HG03095 (cell line): ENCODE measurements at regions not wholly inside any gene's neighbourhood (a gene's known extent, or its start where the extent isn't known, plus 50 kb on each side); places are given as distances from the start of the nearest gene placed in this dataset.
"Not testable (repeated sequence)": the region's sequence is repeated elsewhere in the genome, so short reads cannot be mapped to it uniquely, and the experiment has no call there.

Experiments used
- ATAC-seq: cut with Tn5 transposase; IDR thresholded peaks from one replicate; pipeline ENCODE4 v1.9.1; 2021; ENCODE audit warnings: moderate library complexity; ENCODE audit not compliant: unreplicated experiment

DNA sequence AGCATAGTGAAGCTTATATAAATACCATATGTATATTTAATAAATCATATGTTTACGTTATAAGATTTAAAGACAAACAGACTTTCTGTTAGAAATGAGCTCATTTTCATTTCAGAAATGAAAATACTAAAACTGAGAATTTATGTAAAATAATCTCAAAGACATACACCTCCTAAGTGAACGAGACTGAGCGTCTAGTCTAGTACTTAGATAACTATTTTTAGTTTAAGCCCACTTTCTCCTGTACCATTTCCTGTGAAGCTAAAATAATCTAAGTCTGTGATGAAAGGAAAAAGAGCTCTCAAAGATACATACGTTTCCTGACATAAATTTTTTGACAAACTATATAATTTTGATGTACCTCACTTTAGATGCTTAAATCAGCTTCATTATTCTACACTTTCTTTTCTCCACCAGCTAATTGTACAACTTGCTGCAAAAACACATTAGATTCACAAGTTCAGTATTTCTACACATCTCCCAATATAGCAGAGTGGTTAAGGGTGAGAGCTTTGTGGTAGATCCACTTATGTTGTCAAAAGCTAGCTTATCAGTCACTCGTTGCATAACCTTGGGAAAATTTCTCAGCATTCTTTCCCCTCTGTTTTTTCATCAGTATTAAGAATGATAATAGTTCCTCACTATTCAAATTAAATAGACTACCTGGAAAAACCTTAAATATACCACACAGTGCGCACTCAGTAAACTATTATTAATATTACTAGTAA lies 703.0 kb downstream of the PLOD2 start:
- ATAC-seq = no peak

DNA sequence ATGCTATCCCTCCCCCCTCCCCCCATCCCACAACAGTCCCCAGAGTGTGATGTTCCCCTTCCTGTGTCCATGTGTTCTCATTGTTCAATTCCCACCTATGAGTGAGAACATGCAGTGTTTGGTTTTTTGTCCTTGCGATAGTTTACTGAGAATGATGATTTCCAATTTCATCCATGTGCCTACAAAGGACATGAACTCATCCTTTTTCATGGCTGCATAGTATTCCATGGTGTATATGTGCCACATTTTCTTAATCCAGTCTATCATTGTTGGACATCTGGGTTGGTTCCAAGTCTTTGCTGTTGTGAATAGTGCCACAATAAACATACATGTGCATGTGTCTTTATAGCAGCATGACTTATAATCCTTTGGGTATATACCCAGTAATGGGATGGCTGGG lies 701.3 kb downstream of the PLOD2 start:
- not testable (repeated sequence) for ATAC-seq

DNA sequence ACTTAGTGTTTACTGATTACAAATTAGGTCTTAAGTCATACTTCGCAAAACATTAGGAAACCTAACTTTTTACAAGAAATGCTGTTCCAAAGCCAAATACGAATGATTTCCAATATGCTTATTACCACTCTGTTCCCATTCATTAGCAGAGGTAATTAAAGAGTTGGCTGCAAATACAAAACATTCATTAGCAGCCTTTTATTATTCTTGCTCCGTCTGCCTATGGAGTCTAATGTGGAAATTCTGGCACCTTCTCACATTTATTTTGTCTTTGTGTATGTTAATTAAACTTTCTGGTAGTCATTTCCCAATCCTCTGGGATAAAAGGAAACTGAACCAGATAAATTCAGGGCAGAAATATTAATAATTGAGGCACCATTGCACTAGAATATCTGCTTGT lies 689.0 kb downstream of the PLOD2 start:
- no peak for ATAC-seq

DNA sequence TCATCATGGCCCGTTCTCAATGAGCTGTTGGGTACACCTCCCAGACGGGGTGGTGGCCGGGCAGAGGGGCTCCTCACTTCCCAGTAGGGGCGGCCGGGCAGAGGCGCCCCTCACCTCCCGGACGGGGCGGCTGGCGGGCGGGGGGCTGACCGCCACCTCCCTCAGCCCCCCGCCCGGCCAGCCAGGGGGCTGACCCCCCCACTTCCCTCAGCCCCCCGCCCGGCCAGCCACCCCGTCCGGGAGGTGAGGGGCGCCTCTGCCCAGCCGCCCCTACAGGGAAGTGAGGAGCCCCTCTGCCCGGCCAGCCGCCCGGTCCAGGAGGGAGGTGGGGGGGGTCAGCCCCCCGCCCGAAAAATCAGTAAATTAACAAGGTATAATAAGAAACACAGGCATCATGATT lies 678.2 kb downstream of the PLOD2 start:
- ATAC-seq = not testable (repeated sequence)

DNA sequence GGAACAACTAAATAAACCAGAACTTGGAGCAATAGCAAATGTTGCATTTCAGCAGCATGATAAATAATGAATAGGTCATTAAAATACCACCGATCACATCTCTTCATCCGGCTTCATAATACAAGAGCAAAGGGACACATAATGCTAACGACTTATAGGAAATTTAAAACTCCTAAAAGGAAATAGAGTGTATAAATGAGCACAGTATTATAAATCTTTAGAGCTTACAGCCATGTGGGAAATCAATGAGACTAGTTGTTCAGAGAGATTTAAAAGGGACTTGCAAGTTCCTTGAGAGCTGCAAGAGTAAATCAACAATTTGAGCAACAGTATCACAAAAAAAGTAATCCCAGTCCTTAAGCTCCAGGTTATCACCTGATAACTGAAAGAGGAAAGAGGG lies 677.0 kb downstream of the PLOD2 start:
- no peak for ATAC-seq

DNA sequence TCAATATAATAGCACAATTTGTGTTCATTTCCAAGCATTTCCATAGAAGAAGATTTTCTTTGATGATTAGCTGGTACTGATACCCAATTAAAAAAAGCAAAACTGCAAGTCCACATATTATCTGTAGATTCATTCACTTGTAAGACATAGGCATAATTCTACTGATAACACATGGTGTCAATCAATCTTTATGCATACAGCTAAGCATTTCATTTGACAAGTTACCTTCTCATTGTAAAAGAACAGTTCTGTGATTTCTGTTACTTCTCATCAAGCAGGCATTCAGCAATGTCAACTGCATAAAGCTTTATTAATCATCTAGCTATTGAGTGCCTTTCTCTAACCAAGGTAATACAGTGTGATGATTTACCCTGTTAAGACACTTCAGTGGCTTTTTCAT lies 672.0 kb downstream of the PLOD2 start:
- ATAC-seq = no peak

DNA sequence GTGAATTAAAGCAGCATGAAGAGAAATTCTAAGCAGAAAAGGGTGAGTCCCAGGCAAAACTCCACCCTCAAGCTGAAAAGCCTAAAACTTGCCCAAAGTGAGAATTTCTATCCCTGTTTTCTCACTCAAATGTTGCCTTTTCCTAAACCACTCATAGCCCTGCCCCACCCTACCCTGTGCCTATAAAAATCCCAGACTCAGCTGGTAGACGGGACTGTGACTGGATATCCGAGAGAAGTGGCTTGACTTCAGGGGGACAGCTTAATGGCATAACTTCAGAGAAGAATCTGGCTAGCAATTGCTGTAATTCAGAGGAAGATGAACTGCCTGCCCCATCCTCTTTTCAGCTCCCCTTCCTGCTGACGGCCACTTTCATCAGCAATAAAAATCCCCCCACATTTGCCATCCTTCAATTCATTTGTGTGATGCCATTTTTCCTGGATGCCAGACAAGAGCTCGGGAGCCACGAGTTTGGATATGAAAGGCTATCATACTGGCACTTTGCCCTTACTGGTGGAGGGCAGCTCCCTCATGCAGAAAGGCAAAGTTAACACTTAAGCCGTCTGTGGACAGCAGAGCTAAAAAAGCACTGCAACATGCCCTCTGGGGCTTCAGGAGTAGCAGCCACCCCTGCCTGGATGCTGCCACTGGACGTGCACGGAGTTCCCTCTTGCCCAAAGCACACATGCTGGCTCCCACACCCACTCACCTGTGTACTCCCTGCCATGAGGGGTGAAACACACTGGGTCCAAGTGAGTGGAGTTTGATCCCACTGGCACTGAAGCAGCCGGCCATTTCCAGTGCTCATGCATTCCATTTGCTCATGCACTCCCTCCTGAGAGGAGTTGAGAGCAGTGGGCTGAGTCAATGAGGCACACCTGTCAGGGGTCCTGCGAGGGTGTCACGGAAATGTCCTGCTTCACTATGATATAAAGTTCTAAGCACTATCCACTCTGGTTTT lies 670.6 kb downstream of the PLOD2 start:
- ATAC-seq = no peak

DNA sequence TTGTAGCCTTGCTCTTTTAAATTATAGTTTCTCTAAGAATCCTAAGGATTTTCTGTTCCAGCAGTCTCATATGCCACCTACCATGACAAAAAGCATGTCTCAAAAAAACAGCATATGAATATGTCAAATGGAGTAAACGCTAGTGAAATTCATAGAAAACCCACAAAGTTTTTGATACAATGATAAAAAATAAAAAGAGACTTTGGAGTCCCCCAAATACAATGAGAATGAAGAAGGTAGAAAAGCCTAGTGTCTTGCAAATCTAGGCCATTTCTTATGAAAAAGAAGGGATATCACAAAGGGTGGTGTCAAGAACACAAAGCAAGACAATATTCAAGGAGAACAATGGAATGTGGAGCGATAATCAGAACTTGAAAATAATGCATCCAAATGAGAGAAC lies 668.5 kb downstream of the PLOD2 start:
- no peak for ATAC-seq

DNA sequence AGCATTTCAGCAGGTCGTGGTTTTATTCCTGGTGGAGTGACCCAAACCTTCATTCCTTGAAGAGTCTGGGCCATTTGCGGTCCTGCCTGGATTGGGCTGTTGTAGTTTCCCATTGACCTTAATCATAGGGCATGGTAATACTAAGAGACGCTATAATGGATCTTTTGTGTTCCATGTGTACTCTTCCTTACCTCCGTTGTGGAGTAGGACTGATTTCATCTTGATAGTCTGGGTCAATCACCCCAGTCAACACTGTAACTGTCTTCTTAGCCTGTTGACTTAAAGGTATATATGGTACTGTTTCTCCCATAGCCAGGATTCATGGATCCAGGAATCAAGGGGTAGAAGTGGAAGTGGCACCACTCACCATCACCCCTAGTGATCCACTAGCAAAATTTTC lies 643.6 kb downstream of the PLOD2 start:
- ATAC-seq = not testable (repeated sequence)

DNA sequence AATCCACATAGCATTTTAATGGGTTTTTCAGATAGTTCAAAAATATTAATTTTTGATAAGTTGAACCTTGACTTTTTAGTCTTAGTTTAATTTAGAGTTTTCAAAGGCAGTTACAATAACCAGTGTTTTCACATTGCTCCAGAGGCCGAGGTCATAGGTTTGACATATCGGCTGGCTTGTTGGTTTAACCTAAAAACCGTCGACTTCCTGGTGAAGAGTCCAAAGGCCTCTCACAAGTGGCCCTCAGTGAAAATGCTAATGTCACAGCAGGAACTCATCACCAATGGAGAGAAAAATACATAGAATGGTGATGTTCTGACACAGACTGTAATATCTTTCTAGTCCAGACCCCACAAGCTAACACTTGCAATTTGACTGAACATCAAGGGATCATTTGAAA lies 642.3 kb downstream of the PLOD2 start:
- ATAC-seq = no peak

DNA sequence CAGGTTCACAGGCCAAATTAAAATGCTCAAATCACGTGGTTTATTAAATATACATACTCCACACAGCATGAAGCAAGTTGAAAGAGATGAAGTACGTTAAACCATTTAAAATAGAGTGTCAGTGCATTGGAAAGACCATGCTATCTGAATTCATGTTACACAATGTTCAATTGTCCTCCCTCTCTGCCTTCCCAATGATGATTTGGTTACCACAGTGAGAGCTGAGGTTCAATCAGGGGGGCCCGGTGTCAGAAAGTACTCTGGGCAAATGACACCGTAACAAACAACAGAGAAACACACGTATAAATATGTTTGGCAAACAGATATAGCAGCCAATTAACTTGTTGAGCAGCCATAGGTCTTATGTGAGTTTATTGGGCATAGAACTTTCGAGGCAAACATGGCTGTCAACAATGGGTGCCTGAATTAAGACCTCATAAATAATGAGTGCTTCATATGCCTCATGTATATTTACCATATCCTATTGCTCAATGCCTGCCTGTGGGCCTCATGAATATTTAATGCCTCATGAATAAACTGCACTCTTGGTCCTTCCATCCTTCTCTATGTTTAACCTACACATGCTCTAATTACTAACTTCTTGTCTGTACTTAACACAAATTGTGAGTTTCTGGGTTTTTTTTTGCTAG lies 641.5 kb downstream of the PLOD2 start:
- ATAC-seq = no peak

DNA sequence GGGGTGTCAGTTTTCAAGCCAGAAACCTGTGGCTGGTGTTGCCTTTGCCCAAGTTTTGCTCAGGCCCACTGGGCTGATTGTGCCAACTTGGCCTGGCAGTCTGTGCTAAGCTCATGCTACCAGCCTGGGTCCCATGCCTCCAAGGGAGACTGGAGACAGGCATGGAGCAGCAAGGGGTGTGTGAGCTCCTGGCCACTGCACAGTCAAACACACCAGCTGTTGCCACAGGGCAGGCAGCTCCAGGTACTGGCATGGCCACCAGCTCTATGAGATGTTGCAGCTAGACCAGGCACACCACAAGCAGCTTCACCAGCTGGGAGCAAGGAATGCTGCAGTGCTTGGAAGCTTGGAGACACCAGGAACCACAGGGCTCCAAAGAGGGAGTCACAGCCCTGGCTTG lies 638.8 kb downstream of the PLOD2 start:
- ATAC-seq = no peak

DNA sequence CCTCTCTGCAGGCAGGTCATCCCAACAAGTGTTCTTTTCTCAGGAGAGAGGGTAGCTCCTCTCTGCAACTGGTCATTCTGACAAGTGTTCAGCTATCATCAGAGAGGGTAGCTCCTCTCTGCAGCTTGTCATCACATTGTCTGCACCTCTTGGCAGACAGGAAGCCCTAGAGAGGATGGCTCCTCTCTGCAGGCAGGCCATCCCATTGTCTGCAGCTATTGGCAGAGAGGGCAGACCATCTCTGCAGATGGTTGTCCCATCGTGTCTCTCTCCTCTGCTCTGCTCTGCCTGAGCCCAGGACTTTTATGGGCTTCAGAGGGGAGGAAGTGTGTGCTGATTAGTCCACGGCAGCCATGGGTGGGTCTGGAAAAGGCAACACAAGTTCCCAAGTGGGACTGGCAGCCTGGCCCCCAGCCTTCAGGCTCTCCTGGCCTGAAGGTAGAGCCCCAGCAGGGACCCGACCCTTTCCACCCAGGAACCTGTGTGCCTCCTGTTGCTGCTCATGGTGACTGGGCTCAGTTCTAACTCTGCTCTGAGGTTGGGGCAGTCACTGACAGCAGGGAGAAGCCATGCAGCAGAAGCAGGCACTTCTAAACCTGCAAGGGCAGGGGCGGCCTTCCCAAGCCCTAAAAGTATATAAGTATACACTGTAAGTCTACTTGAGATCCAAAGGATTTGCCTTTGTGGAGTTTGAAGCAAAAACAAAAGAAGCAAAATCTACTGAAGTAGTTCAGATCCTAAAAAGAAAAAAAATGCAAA lies 637.9 kb downstream of the PLOD2 start:
- no peak for ATAC-seq

DNA sequence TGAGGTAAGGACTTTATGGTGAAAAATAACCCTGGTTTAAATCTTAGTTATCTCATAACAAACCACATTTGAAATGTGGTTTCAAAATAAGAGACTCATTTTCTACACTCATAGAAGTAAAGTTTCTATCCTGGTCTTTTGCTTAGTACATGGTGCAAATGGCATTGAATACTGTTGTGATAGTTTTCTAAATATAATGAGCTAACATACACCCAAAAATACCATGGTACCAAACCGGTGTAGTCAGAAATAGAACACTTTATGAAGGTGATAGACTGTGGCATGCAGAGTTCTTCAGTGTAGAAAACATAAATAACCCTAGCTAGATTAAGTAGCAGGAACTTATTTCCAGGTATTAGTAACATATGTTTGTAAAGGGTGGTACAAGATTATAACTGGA lies 629.4 kb downstream of the PLOD2 start:
- no peak for ATAC-seq

DNA sequence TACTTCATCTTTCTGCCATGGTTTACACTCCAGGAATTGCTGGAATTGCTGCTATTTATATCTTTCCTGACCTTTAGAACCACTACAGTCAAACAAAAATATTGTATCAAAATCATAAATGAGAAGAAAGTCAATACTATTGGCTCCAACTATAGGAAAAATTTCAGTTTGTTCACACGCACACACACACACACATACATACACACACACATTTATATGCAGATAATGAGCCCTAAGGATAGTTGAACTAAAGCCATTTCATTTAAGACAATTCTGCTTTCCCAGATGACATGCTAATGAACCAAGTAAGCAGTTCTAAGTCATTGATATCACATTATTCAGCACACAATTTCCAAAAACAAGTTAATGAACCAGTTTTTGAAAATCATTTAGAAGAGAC lies 627.3 kb downstream of the PLOD2 start:
- ATAC-seq = no peak

DNA sequence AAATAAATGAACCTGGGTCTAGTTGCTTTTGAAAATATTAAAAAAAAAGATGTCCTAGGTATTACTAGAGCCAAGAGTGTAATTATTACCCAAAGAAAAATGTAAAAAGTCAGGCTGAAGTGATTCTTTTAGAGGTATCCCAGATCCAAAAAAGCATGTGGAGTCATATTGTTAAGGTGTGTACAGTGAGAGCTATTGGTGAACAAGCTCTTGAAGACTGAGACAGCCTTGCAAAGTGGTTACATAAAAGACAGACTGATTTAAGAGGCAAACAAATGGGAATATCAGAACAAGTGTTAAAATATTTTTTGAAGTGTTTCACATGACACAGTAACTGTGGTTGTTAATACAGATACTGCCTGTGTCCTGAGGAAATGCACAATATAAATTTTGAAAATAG lies 624.5 kb downstream of the PLOD2 start:
- no peak for ATAC-seq

DNA sequence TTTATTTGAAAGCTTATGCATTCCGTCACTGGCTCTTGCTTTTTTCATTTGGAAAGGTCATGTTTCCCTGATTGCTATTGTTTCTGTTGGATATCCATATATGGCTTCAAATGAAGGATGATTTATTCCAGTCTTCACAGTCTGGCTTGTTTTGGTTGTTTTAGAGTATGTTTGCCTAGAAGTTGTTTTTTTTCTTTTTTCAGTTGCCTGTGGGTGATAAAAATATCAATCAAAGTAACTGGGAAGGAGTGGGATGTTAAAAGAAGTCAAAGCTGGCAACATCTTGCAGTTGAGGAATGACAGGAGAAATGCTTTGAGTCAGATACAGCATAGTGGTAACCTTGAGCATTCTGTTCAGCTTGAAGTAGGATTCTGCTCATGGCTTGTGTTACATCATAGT lies 610.5 kb downstream of the PLOD2 start:
- no peak for ATAC-seq

DNA sequence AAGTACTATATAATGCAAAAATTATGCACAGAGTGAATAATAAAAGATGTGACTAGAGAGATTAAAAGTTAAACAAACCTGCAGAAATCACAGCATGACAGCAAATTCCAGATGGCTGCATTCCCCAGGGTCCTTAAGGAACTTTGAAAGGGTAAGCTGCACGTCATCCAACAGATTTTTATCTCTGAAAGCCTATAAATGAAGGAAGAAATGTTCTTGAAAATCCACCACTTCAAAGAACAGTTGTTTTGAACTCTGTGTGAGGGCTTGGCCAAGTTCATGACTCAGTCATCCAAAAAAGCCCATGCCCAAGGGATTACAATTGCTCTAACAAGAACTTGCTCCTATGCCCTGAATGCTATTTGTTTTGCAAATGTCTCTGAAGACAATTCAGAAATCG lies 603.6 kb downstream of the PLOD2 start:
- no peak for ATAC-seq

DNA sequence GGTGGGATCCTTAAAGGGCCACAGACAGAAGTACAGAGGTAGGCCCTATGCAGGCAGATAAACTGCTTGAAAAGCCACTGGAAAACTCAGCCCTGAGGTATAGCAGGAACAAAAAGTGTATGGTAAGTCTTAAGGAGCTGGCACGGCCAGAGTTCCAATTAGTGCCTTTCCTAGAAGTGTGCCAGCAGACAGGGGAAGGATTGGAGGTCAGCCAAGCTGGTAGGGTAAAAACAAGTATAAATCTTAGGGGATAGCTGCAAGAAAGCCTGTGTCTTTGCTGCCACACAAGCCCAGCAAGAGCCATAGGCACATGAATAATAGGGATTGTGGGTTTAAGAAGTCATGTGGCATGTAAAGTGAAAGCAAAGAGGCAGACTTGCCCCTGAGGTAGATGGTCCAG lies 582.5 kb downstream of the PLOD2 start:
- no peak for ATAC-seq

DNA sequence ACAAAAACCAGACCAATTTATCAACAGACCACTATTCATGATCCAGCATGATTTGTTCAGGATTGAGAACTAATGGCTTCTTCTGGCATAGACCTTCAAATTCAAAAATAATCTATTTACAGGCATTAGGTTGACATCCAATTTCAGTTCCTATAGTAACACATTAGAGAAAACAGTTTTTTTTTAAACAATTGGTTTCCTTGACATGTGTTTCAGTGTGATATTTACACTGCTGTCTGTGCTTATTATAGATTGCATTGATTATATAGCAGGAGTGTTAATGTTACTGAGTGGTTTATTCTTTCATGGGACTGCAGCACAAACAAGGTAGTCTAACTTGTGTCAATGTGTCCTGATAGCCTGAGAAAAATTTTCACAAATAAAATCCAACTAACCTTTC lies 579.3 kb downstream of the PLOD2 start:
- ATAC-seq = no peak

DNA sequence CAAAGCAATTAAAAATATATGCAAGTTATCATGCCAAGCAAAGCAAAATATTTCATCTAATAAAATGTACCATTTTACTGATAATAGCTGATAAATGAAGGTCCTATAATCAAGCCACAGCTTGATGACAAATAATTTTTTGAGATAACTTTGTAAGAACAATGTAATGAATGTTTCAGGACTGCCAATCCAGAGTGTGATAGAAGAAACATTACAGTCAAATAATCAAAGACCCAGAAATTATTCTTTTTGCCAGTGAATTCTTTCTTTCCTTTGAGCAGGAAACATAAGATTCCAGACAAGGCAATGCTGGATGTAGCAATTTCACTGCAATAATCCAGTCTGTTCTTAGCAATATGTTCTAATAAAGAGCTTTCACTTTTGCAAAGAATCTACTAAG lies 556.1 kb downstream of the PLOD2 start:
- no peak for ATAC-seq
